Trophoblast cell (in vitro differentiated cells and primary cell): ENCODE measurements at regions not wholly inside any gene's neighbourhood (a gene's known extent, or its start where the extent isn't known, plus 50 kb on each side); places are given as distances from the start of the nearest gene placed in this dataset.

Experiments
- DNase-seq, 2 donors: peaks; one replicate each; pipeline ENCODE4 v3.0.0-alpha.2; 2016
- H2AFZ ChIP-seq: 2 replicates; pipeline ENCODE4 v1.6.1; 2013; ENCODE audit warnings: low read length, moderate library complexity, mild to moderate bottlenecking; ENCODE audit not compliant: insufficient read depth, poor library complexity
- H2AK5ac ChIP-seq: 2 replicates; pipeline ENCODE4 v1.6.1; 2013; ENCODE audit warnings: mild to moderate bottlenecking, low read length
- H2BK120ac ChIP-seq: 2 replicates; pipeline ENCODE4 v1.6.1; 2013; ENCODE audit warnings: low read length, mild to moderate bottlenecking, moderate library complexity; ENCODE audit not compliant: insufficient read depth, poor library complexity
- H2BK12ac ChIP-seq: 2 replicates; pipeline ENCODE4 v1.6.1; 2013; ENCODE audit warnings: mild to moderate bottlenecking, low read length, moderate library complexity
- H2BK5ac ChIP-seq: 2 replicates; pipeline ENCODE4 v1.6.1; 2013; ENCODE audit warnings: low read length, low read depth, moderate library complexity, mild to moderate bottlenecking; ENCODE audit not compliant: poor library complexity
- H3K14ac ChIP-seq: 2 replicates; pipeline ENCODE4 v1.6.1; 2013; ENCODE audit warnings: mild to moderate bottlenecking, low read length
- H3K18ac ChIP-seq: 2 replicates; pipeline ENCODE4 v1.6.1; 2013; ENCODE audit warnings: mild to moderate bottlenecking, low read length
- H3K23ac ChIP-seq: 2 replicates; pipeline ENCODE4 v1.6.1; 2013; ENCODE audit warnings: low read length
- H3K27ac ChIP-seq: 2 replicates; pipeline ENCODE4 v1.5.1; 2013; ENCODE audit warnings: low read depth, mild to moderate bottlenecking, inconsistent platforms, low read length, moderate library complexity
- H3K27me3 ChIP-seq: 2 replicates; pipeline ENCODE4 v1.6.1; 2013; ENCODE audit warnings: inconsistent platforms, mild to moderate bottlenecking, low read length, moderate library complexity; ENCODE audit not compliant: insufficient read depth
- H3K36me3 ChIP-seq, 2 experiments: 1 replicate in 1 of 2; 2 replicates in 1 of 2; pipeline ENCODE4 v1.6.1; 2013; ENCODE audit warnings: low read length in 2 of 2, mild to moderate bottlenecking in 2 of 2, moderate library complexity in 1 of 2; ENCODE audit not compliant: insufficient read depth in 2 of 2, control insufficient read depth in 1 of 2
- H3K4ac ChIP-seq: 2 replicates; pipeline ENCODE4 v1.6.1; 2013; ENCODE audit warnings: low read depth, mild to moderate bottlenecking, low read length, moderate library complexity
- H3K4me1 ChIP-seq, 2 experiments: 1 replicate in 1 of 2; 2 replicates in 1 of 2; pipeline ENCODE4 v1.6.1; 2013; ENCODE audit warnings: low read length in 2 of 2, mild to moderate bottlenecking in 2 of 2, moderate library complexity in 1 of 2; ENCODE audit not compliant: insufficient read depth in 2 of 2, control insufficient read depth in 1 of 2
- H3K4me2 ChIP-seq: 2 replicates; pipeline ENCODE4 v1.6.1; 2013; ENCODE audit warnings: inconsistent platforms, mild to moderate bottlenecking, low read length, moderate library complexity
- H3K4me3 ChIP-seq: 2 replicates; pipeline ENCODE4 v1.5.1; 2013; ENCODE audit warnings: mild to moderate bottlenecking, low read depth, low read length, inconsistent platforms
- H3K79me1 ChIP-seq: one replicate; pipeline ENCODE4 v1.6.1; 2013; ENCODE audit warnings: low read length
- H3K79me2 ChIP-seq: 2 replicates; pipeline ENCODE4 v1.6.1; 2013; ENCODE audit warnings: low read length, mild to moderate bottlenecking; ENCODE audit not compliant: control insufficient read depth, insufficient read depth, poor library complexity
- H3K9ac ChIP-seq: 2 replicates; pipeline ENCODE4 v1.6.1; 2013; ENCODE audit warnings: mild to moderate bottlenecking, low read length
- H3K9me3 ChIP-seq: 2 replicates; pipeline ENCODE4 v1.6.1; 2013; ENCODE audit warnings: low read depth, mild to moderate bottlenecking, control low read depth, inconsistent platforms, low read length; ENCODE audit not compliant: insufficient read depth
- H4K12ac ChIP-seq: 2 replicates; pipeline ENCODE4 v1.6.1; 2013; ENCODE audit warnings: low read depth, mild to moderate bottlenecking, low read length, moderate library complexity
- H4K8ac ChIP-seq: 2 replicates; pipeline ENCODE4 v1.6.1; 2013; ENCODE audit warnings: low read depth, mild to moderate bottlenecking, low read length, moderate library complexity
- H4K91ac ChIP-seq: one replicate; pipeline ENCODE4 v1.6.1; 2013; ENCODE audit warnings: low read depth, mild to moderate bottlenecking, low read length, moderate library complexity
- WGBS: extraction: QIAGEN DNeasy Blood & Tissue Kit; methylation state at CpG from one replicate; pipeline ENCODE4 v1.1.7; 2013; ENCODE audit warnings: missing lambda C conversion rate; ENCODE audit not compliant: insufficient read length, insufficient coverage; ENCODE audit errors: extremely low coverage; 5-methylcytosine and 5-hydroxymethylcytosine counted together

- no peak overlapping the region for H4K8ac ChIP-seq
- no peak overlapping the region for H3K4me2 ChIP-seq
- no peaks in the 10 kb centered on the region for H3K79me2 ChIP-seq
- no peak overlapping the region for H3K27ac ChIP-seq
- no peak overlapping the region for H2BK5ac ChIP-seq
- H3K23ac ChIP-seq: no peak overlapping the region
- no peak overlapping the region for H3K9ac ChIP-seq
- no peak overlapping the region for H3K18ac ChIP-seq
- H3K14ac ChIP-seq: no peak overlapping the region
- H2AK5ac ChIP-seq: no peak overlapping the region
- H3K9me3 ChIP-seq: no peaks in the 10 kb centered on the region
- no peaks in the 10 kb centered on the region for H3K4me1 ChIP-seq
- H4K91ac ChIP-seq: no peak overlapping the region
- H3K27me3 ChIP-seq: no peaks in the 10 kb centered on the region
- no peak for DNase-seq
- peaks cover 3% of the 10 kb centered on the region for H3K79me1 ChIP-seq
- no peak overlapping the region for H2BK12ac ChIP-seq
- H3K4ac ChIP-seq: no peak overlapping the region
- H4K12ac ChIP-seq: no peak overlapping the region
- WGBS: no CpG with 5 or more reads among the region's 2 CpGs
- H3K4me3 ChIP-seq: no peak overlapping the region
- no peak overlapping the region for H2AFZ ChIP-seq
- no peaks in the 10 kb centered on the region for H3K36me3 ChIP-seq
- no peak overlapping the region for H2BK120ac ChIP-seq
These were observed 205.2 kb downstream of the MREG start for GRCh38 chr2:215808194-215808593.

GRCh38 chr2:215805493-215805892, 207.9 kb downstream of the MREG start:
- no peak for DNase-seq
- H3K4me2 ChIP-seq: no peak overlapping the region
- no peak overlapping the region for H2BK120ac ChIP-seq
- H3K18ac ChIP-seq: no peak overlapping the region
- no peak overlapping the region for H2BK5ac ChIP-seq
- no peaks in the 10 kb centered on the region for H3K36me3 ChIP-seq
- H3K23ac ChIP-seq: no peak overlapping the region
- H2AFZ ChIP-seq: no peak overlapping the region
- H2BK12ac ChIP-seq: no peak overlapping the region
- no CpG with 5 or more reads among the region's 3 CpGs for WGBS
- H3K14ac ChIP-seq: no peak overlapping the region
- no peak overlapping the region for H4K8ac ChIP-seq
- no peaks in the 10 kb centered on the region for H3K4me1 ChIP-seq
- no peak overlapping the region for H2AK5ac ChIP-seq
- H3K79me2 ChIP-seq: no peaks in the 10 kb centered on the region
- H3K4ac ChIP-seq: no peak overlapping the region
- no peak overlapping the region for H3K27ac ChIP-seq
- no peaks in the 10 kb centered on the region for H3K27me3 ChIP-seq
- no peak overlapping the region for H3K9ac ChIP-seq
- peaks cover 1% of the 10 kb centered on the region for H3K79me1 ChIP-seq
- no peak overlapping the region for H3K4me3 ChIP-seq
- no peaks in the 10 kb centered on the region for H3K9me3 ChIP-seq
- no peak overlapping the region for H4K12ac ChIP-seq
- H4K91ac ChIP-seq: no peak overlapping the region

GRCh38 chr2:215803150-215803549, 210.2 kb downstream of the MREG start:
- no peak overlapping the region for H2BK120ac ChIP-seq
- DNase-seq: no peak

GRCh38 chr2:215799194-215799593, 214.2 kb downstream of the MREG start:
- Histone ChIP-seq H4K8ac (no peak overlapping the region), H2AK5ac (no peak overlapping the region), H3K9ac (no peak overlapping the region), H3K4me2 (no peak overlapping the region), H3K4me3 (no peak overlapping the region), H3K79me2 (no peaks in the 10 kb centered on the region), H3K79me1 (peaks cover 5% of the 10 kb centered on the region), H3K9me3 (no peaks in the 10 kb centered on the region), H3K36me3 (no peaks in the 10 kb centered on the region), H3K27me3 (no peaks in the 10 kb centered on the region), H2BK120ac (no peak overlapping the region), H3K23ac (no peak overlapping the region), H2BK12ac (no peak overlapping the region), H3K4me1 (peaks cover 0 to 5% of the 10 kb centered on the region in 2 experiments), H2BK5ac (no peak overlapping the region), H3K4ac (no peak overlapping the region), H2AFZ (no peak overlapping the region), H3K27ac (no peak overlapping the region), H3K18ac (no peak overlapping the region), H4K12ac (no peak overlapping the region), H4K91ac (no peak overlapping the region), H3K14ac (no peak overlapping the region)
- no CpG with 5 or more reads among the region's 1 CpG for WGBS
- DNase-seq: no peak

More at GRCh38 chr2:215803150-215803549, 210.2 kb downstream of the MREG start:
- H3K79me2 ChIP-seq: no peaks in the 10 kb centered on the region
- H3K23ac ChIP-seq: no peak overlapping the region
- H3K18ac ChIP-seq: no peak overlapping the region
- no peak overlapping the region for H2AFZ ChIP-seq
- no peak overlapping the region for H2BK5ac ChIP-seq
- no peak overlapping the region for H3K4me2 ChIP-seq
- no peaks in the 10 kb centered on the region for H3K36me3 ChIP-seq
- H3K79me1 ChIP-seq: peaks cover 1% of the 10 kb centered on the region
- no peak overlapping the region for H2AK5ac ChIP-seq
- H3K9me3 ChIP-seq: no peaks in the 10 kb centered on the region
- H3K4me3 ChIP-seq: no peak overlapping the region
- no peaks in the 10 kb centered on the region for H3K4me1 ChIP-seq
- no peak overlapping the region for H2BK12ac ChIP-seq
- no peak overlapping the region for H4K91ac ChIP-seq
- no peak overlapping the region for H3K4ac ChIP-seq
- no peak overlapping the region for H4K8ac ChIP-seq
- H4K12ac ChIP-seq: no peak overlapping the region
- H3K27ac ChIP-seq: no peak overlapping the region
- no peak overlapping the region for H3K14ac ChIP-seq
- H3K27me3 ChIP-seq: no peaks in the 10 kb centered on the region
- no peak overlapping the region for H3K9ac ChIP-seq
